ENCODE measurements at regions not wholly inside any gene's neighbourhood (a gene's known extent, or its start where the extent isn't known, plus 50 kb on each side); places are given as distances from the start of the nearest gene placed in this dataset.

DNA sequence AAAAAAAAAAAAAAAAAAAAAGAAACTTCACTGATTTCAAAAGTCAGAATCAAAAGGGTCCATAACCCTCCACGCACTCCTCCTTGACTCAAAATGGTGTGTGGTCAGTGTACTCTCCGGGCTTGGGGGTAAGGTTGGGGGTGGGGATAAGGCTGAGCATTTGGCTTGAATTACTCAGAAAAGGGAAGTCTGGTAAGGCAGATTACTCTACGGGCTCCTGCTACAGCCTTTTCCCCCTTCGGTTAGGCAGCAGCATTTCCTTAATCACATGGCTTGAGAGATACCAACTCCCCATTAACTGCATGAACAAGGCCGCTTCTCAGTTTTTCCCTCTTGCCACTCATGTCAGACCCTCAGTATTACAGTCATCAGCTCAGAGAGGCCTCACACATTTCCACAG lies 135.4 kb upstream of the DUSP21 start:
- H3K14ac ChIP-seq (replicated peaks; ENCODE audit: low read depth, low read length) = no peak overlapping the region
- POLR2A ChIA-PET (ENCODE audit: unreplicated experiment) = no interaction called here

More for the DNA sequence above, 135.4 kb upstream of the DUSP21 start:
- H3K23ac ChIP-seq (ENCODE audit: low read depth, low read length) = no peak overlapping the region
- no peak overlapping the region for H3K27ac ChIP-seq (ENCODE audit: insufficient read depth, low read length)
- no peak overlapping the region for H3K4me3 ChIP-seq (ENCODE audit: insufficient read depth, low read depth, low read length)
- no peaks in the 10 kb centered on the region for H3K9me1 ChIP-seq (ENCODE audit: insufficient read depth, low read length)
- no peak for ATAC-seq (ENCODE audit: low read depth)
- no peak overlapping the region for H4K8ac ChIP-seq (ENCODE audit: low read depth in 2 of 2, low read length in 2 of 2)
- no CpG with 5 or more reads among the region's 5 CpGs for WGBS, 2 experiments (ENCODE audit: extremely low coverage in 2 of 2, insufficient read length in 1 of 2)
- in situ Hi-C loops (cut with MboI; ENCODE audit: low sequenced_read_pairs) = no loop called here
- no peaks in the 10 kb centered on the region for H3K9me3 ChIP-seq (ENCODE audit: control insufficient read depth, insufficient read depth, low read length)
- no peak for TF ChIP-seq MXI1 (IDR thresholded peaks at IDR 0.05; ENCODE audit: borderline replicate concordance, low read depth, low read length)
- TF ChIP-seq, protein P1, sequence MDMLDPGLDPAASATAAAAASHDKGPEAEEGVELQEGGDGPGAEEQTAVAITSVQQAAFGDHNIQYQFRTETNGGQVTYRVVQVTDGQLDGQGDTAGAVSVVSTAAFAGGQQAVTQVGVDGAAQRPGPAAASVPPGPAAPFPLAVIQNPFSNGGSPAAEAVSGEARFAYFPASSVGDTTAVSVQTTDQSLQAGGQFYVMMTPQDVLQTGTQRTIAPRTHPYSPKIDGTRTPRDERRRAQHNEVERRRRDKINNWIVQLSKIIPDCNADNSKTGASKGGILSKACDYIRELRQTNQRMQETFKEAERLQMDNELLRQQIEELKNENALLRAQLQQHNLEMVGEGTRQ (IDR thresholded peaks at IDR 0.05; ENCODE audit: low read depth, low read length) = no peak
- no peak for TF ChIP-seq CHD1 (IDR thresholded peaks at IDR 0.05; ENCODE audit: low read depth, low read length)
- TF ChIP-seq BHLHE40 (IDR thresholded peaks at IDR 0.05; ENCODE audit: low read depth, low read length) = no peak
- TF ChIP-seq, protein P2, sequence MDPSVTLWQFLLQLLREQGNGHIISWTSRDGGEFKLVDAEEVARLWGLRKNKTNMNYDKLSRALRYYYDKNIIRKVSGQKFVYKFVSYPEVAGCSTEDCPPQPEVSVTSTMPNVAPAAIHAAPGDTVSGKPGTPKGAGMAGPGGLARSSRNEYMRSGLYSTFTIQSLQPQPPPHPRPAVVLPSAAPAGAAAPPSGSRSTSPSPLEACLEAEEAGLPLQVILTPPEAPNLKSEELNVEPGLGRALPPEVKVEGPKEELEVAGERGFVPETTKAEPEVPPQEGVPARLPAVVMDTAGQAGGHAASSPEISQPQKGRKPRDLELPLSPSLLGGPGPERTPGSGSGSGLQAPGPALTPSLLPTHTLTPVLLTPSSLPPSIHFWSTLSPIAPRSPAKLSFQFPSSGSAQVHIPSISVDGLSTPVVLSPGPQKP (IDR thresholded peaks at IDR 0.05; ENCODE audit: borderline replicate concordance, low read depth, low read length) = no peak
- TF ChIP-seq SMC3 (IDR thresholded peaks at IDR 0.05; ENCODE audit: low read depth, low read length) = no peak
- no peak for TF ChIP-seq CEBPB (IDR thresholded peaks at IDR 0.05; ENCODE audit: low read depth, low read length)
- TF ChIP-seq MAFK (IDR thresholded peaks at IDR 0.05; ENCODE audit: low read depth, low read length) = no peak
- TF ChIP-seq RFX5 (IDR thresholded peaks at IDR 0.05; ENCODE audit: low read depth, low read length) = no peak
- no peak for TF ChIP-seq FOS (IDR thresholded peaks at IDR 0.05; ENCODE audit: low read depth, low read length)
- no peak for TF ChIP-seq RAD21 (IDR thresholded peaks at IDR 0.05; ENCODE audit: low read length)
- no peak for TF ChIP-seq NFE2L2 (IDR thresholded peaks at IDR 0.05; ENCODE audit: low read depth, low read length)
- TF ChIP-seq, protein P3, sequence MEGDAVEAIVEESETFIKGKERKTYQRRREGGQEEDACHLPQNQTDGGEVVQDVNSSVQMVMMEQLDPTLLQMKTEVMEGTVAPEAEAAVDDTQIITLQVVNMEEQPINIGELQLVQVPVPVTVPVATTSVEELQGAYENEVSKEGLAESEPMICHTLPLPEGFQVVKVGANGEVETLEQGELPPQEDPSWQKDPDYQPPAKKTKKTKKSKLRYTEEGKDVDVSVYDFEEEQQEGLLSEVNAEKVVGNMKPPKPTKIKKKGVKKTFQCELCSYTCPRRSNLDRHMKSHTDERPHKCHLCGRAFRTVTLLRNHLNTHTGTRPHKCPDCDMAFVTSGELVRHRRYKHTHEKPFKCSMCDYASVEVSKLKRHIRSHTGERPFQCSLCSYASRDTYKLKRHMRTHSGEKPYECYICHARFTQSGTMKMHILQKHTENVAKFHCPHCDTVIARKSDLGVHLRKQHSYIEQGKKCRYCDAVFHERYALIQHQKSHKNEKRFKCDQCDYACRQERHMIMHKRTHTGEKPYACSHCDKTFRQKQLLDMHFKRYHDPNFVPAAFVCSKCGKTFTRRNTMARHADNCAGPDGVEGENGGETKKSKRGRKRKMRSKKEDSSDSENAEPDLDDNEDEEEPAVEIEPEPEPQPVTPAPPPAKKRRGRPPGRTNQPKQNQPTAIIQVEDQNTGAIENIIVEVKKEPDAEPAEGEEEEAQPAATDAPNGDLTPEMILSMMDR (conservative IDR thresholded peaks at IDR 0.05; ENCODE audit: low read depth, low read length) = no peak
- TF ChIP-seq POLR2A (IDR thresholded peaks at IDR 0.05; ENCODE audit: low read depth, low read length) = no peak
- no peak for TF ChIP-seq MAZ (IDR thresholded peaks at IDR 0.05; ENCODE audit: borderline replicate concordance, low read depth, low read length)
- TF ChIP-seq RCOR1 (IDR thresholded peaks at IDR 0.05; ENCODE audit: insufficient replicate concordance, low read length) = no peak
- DNase-seq = no peak
- peaks cover 3% of the 10 kb centered on the region; the same call in 1 of the 2 replicates for H3K27me3 ChIP-seq (ENCODE audit: control insufficient read depth, insufficient read depth, low read length)
- no peak overlapping the region for H2AFZ ChIP-seq (replicated peaks; ENCODE audit: low read length, poor library complexity)
- H2BK15ac ChIP-seq (ENCODE audit: low read depth, low read length) = no peak overlapping the region
- H3K18ac ChIP-seq (ENCODE audit: low read depth, low read length) = no peak overlapping the region
- no peak overlapping the region for H3K56ac ChIP-seq (ENCODE audit: extremely low read depth, insufficient read depth, low read length)
- H3K4me1 ChIP-seq (ENCODE audit: control insufficient read depth, insufficient read depth, low read length) = no peaks in the 10 kb centered on the region
- no peak overlapping the region for H3K4me2 ChIP-seq (ENCODE audit: low read depth, low read length)
- H3K79me1 ChIP-seq (ENCODE audit: low read depth in 1 of 2, low read length in 2 of 2) = no peaks in the 10 kb centered on the region
- H4K5ac ChIP-seq (ENCODE audit: low read depth, low read length) = no peak overlapping the region
- dilution Hi-C loops (cut with HindIII; ENCODE audit: low sequenced_read_pairs, unreplicated experiment) = no loop called here
- intact Hi-C loops (cut with micrococcal nuclease) = no loop called here
- H4K91ac ChIP-seq (ENCODE audit: insufficient read depth, low read depth, low read length) = no peak overlapping the region
- no peak overlapping the region for H2AK9ac ChIP-seq (replicated peaks; ENCODE audit: low read depth, low read length, poor library complexity)
- CTCF ChIA-PET = no interaction called here
- H2BK120ac ChIP-seq (ENCODE audit: low read depth, low read length) = no peak overlapping the region
- no peak overlapping the region for H3K9ac ChIP-seq (ENCODE audit: low read depth, low read length)
- H4K20me1 ChIP-seq (ENCODE audit: insufficient read depth, low read length) = no peaks in the 10 kb centered on the region
- H2BK5ac ChIP-seq (ENCODE audit: low read depth, low read length, poor library complexity, severe bottlenecking) = no peak overlapping the region
- no peak overlapping the region for H2AK5ac ChIP-seq (ENCODE audit: low read depth, low read length)
- no TSS peak for BruUV-seq (replicated peaks)
- no peak overlapping the region for H2BK20ac ChIP-seq (ENCODE audit: low read depth, low read length)
- H3K36me3 ChIP-seq (ENCODE audit: control insufficient read depth, insufficient read depth, low read length) = no peaks in the 10 kb centered on the region
- H3K4ac ChIP-seq (ENCODE audit: low read depth, low read length) = no peak overlapping the region

Measured in IMR-90 (cell line).